ENCODE measurements at regions not wholly inside any gene's neighbourhood (a gene's known extent, or its start where the extent isn't known, plus 50 kb on each side); places are given as distances from the start of the nearest gene placed in this dataset.
"Not testable (repeated sequence)": the region's sequence is repeated elsewhere in the genome, so short reads cannot be mapped to it uniquely, and the experiment has no call there.

DNA sequence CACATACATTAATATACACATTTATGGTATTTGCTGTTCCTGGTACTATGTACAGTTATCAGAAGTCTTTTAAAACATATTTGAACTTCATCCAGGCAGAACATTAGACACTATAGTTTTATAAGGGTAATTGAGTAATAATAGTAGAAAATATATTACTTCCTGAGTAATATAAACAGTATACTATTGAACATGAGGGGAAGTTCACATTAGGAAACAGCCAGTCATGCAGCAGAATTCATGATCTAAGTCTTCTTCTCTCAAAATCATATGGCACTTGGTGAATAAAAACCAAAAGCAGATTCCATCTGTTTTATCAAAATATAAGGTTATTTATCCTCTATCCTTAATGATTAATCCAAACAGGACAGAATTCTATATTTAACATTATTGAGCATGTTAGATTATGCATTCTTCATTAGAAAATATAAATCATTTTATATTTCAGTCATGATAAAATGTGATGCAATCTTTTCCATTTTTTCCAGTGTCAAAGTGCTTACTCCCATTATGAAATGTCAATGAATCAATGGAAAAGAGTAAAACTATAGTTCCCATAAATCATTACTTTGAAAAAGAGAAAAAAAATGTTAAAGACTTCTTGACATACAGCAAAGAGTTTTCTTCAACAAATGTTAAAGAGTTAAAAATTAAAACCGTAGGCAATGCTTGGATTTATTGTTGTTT lies 584.3 kb upstream of the TUSC1 start:
- no peak for DNase-seq (ENCODE audit: low read depth in 4 of 4, low spot score in 3 of 4)

DNA sequence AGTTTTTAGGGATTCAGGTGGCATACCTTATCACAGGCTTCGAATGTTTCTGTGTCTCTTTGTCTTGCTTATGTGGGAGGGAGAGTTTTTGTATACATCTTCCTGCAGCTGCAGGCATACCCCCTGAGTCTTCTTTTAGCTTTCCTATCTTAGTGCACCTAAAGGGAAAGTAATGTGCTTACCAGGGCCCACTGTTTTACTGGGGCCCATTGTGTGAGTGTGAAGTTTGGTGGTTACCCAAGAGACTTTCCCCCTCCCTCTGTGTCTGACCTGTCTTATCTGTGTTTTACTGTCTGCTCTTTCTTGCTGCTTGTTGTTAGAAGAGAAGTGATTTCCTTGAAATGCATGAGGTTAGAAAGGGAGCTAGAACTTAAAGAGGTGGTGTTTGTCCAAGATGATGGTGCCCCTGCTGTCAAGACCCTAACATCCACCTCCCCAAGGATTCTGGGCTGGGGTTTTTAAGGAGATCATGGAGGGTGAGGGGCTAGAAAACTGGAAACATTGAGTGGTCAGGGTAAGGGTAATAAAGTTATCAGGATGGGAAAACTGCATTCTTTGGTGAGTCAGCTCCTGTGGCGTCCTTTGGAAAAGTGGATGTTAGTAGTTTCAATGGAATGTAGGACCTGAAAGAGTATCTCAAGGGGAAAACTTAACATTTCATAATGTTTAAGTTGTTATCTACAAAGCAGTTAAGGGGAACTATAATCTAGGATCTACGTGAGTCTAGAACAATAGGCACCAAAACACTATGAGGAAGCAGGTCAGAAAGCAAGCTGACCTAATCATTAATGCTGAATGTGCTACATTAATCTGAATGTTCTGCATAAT lies 583.5 kb upstream of the TUSC1 start:
- DNase-seq (ENCODE audit: low read depth in 4 of 4, low spot score in 3 of 4) = no peak

DNA sequence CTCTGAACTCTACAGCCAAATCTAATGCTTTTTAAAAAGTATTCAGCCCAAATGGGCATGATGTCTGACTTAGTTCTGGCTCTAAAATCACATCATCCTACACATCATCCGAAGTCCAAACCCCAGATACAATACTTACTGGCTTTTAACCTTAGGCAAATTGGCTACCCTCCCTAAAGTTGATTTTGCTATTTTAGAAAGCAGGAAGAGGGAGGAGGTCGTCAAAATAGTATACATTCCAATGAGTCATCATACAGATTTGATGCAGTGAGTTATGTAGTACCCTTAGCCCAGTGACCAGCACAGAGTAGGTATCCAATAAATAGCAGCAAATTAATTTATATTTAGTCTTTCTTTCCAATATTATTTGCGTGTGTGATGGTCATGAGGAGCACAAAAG lies 582.0 kb upstream of the TUSC1 start:
- DNase-seq (ENCODE audit: low read depth in 4 of 4, low spot score in 3 of 4) = no peak

GRCh38 chr9:26247861-26248260 lies 569.6 kb upstream of the TUSC1 start:
- no peak for DNase-seq (ENCODE audit: low read depth in 4 of 4, low spot score in 3 of 4)

- no peak for DNase-seq (ENCODE audit: low read depth in 4 of 4, low spot score in 3 of 4)
Measured at GRCh38 chr9:26244661-26245451, 566.6 kb upstream of the TUSC1 start.

GRCh38 chr9:26243726-26244125 lies 565.5 kb upstream of the TUSC1 start:
- DNase-seq (ENCODE audit: low read depth in 4 of 4, low spot score in 3 of 4) = no peak

GRCh38 chr9:26243029-26243697 lies 564.9 kb upstream of the TUSC1 start:
- DNase-seq (ENCODE audit: low read depth in 4 of 4, low spot score in 3 of 4) = no peak

GRCh38 chr9:26240020-26240419 lies 561.8 kb upstream of the TUSC1 start:
- DNase-seq (ENCODE audit: low read depth in 4 of 4, low spot score in 3 of 4) = no peak

DNA sequence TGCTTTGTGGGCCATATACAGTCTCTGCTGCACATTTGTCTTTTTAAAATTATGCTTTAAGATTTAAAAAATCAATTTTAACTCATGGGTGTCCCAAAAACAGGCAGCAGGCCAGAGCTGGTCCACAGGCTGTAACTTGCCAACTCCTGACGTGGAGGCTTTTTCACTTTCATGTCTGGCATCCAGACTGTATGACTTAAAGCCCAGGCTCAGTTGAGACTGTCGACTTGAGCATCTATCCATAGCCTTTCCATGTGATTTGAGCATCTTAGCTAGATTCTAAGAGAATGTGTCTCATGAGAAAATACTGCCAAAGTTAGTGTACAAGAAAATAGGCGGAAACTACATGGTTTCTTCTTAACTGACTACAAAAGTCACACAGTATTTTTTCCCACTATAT lies 559.0 kb upstream of the TUSC1 start:
- DNase-seq (ENCODE audit: low read depth in 4 of 4, low spot score in 3 of 4) = no peak

- no peak for DNase-seq (ENCODE audit: low read depth in 4 of 4, low spot score in 3 of 4)
Measured at GRCh38 chr9:26234865-26235264, 556.6 kb upstream of the TUSC1 start.

- DNase-seq (ENCODE audit: low read depth in 4 of 4, low spot score in 3 of 4) = no peak
Measured at GRCh38 chr9:26231391-26231790, 553.1 kb upstream of the TUSC1 start.

GRCh38 chr9:26229324-26230054 lies 551.2 kb upstream of the TUSC1 start:
- DNase-seq (ENCODE audit: low read depth in 4 of 4, low spot score in 3 of 4) = no peak

GRCh38 chr9:26228273-26228672 lies 550.0 kb upstream of the TUSC1 start:
- DNase-seq (ENCODE audit: low read depth in 4 of 4, low spot score in 3 of 4) = no peak

- DNase-seq (ENCODE audit: low read depth in 4 of 4, low spot score in 3 of 4) = no peak
Measured at GRCh38 chr9:26221290-26221689, 543.0 kb upstream of the TUSC1 start.

DNA sequence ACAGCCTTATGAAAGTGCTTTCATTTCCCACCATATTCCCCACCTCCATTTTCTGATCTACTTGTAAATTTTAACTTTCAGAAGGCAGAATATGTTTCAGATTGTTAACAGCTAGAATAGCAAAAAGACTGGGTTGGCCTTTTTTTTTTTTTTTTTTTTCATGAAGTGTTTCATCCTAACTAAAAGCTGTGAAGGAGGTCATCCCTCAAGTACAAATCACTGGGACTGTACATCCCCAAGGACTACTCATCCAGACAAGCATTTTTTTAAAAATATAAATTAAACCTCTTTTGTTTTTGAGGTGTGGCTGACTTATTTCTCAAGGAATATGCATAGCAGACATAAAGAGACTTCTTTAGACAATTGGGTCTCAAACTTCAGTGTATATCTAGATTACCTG lies 542.1 kb upstream of the TUSC1 start:
- DNase-seq (ENCODE audit: low read depth in 4 of 4, low spot score in 3 of 4) = no peak

DNA sequence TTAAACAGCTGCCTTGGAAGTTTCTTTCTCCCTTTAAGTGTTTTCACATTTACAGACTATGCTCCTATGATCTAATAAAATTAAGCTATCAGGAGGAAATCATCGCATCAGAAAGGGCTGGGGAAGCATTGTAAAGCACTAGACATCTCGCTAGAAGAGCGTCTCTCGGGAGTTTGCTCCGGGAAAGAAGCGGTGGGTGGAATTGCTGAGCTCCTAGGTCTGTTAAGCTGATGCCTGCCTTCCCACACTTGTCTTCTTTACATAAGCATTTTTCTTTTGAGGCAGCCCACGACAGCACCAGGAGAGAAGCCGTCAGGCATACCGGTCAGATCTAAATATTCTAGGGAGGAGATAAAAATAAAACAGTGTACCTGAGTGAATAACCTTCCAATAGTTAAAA lies 541.7 kb upstream of the TUSC1 start:
- DNase-seq (ENCODE audit: low read depth in 4 of 4, low spot score in 3 of 4) = no peak

DNA sequence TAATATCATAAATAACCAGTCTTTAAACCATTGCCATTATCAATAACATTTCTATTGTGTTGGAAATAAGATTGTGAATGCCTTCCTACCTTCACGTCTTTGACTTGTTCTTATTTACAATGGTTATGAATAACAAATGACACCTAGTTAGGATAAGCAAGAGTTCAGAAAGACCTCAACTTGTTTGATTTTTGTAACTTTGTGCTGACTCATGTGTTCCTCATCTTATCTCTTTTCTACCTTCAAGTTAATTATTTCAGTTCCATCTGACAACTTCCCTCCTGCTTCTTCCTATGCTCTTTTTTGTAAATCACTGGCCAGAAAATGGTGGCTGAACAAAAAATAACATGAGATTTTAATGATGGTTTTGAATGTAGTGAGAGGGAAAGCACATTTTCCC lies 538.5 kb upstream of the TUSC1 start:
- no peak for DNase-seq (ENCODE audit: low read depth in 4 of 4, low spot score in 3 of 4)

DNA sequence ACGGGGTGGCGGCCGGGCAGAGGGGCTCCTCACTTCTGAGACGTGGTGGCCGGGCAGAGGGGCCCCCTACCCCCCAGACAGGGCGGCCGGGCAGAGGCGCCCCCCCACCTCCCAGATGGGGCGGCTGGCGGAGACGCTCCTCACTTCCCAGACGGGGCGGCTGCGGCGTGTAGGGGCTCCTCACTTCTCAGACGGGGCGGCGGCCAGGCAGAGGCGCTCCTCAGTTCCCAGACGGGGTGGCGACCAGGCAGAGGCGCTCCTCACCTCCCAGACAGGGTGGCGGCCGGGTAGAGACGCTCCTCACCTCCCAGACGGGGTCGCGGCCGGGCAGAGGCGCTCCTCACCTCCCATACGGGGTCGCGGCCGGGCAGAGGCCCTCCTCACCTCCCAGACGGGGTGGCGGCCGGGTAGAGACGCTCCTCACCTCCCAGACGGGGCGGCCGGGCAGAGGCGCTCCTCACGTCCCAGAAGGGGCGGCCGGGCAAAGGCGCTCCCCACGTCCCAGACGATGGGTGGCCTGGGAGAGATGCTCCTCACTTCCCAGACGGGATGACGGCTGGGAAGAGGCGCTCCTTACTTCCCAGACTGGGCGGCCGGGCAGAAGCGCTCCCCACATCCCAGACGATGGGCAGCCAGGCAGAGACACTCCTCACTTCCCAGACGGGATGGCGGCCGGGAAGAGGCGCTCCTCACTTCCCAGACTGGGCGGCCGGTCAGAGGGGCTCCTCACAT lies 536.6 kb upstream of the TUSC1 start:
- DNase-seq (ENCODE audit: low read depth in 4 of 4, low spot score in 3 of 4) = not testable (repeated sequence)

GRCh38 chr9:26210338-26210851 lies 532.2 kb upstream of the TUSC1 start:
- DNase-seq (ENCODE audit: low read depth in 4 of 4, low spot score in 3 of 4) = no peak
